Pulmonary artery endothelial cell (primary cell): ENCODE measurements at regions not wholly inside any gene's neighbourhood (a gene's known extent, or its start where the extent isn't known, plus 50 kb on each side); places are given as distances from the start of the nearest gene placed in this dataset.

Experiments
- DNase-seq: peaks from one replicate; pipeline ENCODE4 v3.0.0-alpha.2; 2011; ENCODE audit warnings: low read depth, low spot score

GRCh38 chr10:78295242-78295641 lies 261.6 kb downstream of the RPS24 start:
- DNase-seq = no peak

GRCh38 chr10:78296785-78297184 lies 263.1 kb downstream of the RPS24 start:
- DNase-seq = no peak

GRCh38 chr10:78297997-78298396 lies 264.3 kb downstream of the RPS24 start:
- DNase-seq = no peak

GRCh38 chr10:78298835-78299234 lies 265.2 kb downstream of the RPS24 start:
- DNase-seq = no peak

GRCh38 chr10:78299851-78300468 lies 266.3 kb downstream of the RPS24 start:
- no peak for DNase-seq

- DNase-seq = no peak
Measured at GRCh38 chr10:78300526-78300925, 266.9 kb downstream of the RPS24 start.

- DNase-seq = no peak
Measured at GRCh38 chr10:78301481-78301880, 267.8 kb downstream of the RPS24 start.

GRCh38 chr10:78301891-78302738 lies 268.5 kb downstream of the RPS24 start:
- DNase-seq = no peak

- no peak for DNase-seq
Measured at GRCh38 chr10:78302739-78302988, 269.0 kb downstream of the RPS24 start.

GRCh38 chr10:78302989-78303854 lies 269.6 kb downstream of the RPS24 start:
- peak; percentile 63 for DNase-seq

- no peak for DNase-seq
Measured at GRCh38 chr10:78304091-78305045, 270.7 kb downstream of the RPS24 start.

GRCh38 chr10:78305311-78305710 lies 271.6 kb downstream of the RPS24 start:
- no peak for DNase-seq

GRCh38 chr10:78306358-78306757 lies 272.7 kb downstream of the RPS24 start:
- DNase-seq = no peak

GRCh38 chr10:78307576-78307975 lies 273.9 kb downstream of the RPS24 start:
- DNase-seq = no peak

- no peak for DNase-seq
Measured at GRCh38 chr10:78309536-78310237, 276.0 kb downstream of the RPS24 start.

- DNase-seq = no peak
Measured at GRCh38 chr10:78310481-78311080, 276.9 kb downstream of the RPS24 start.

GRCh38 chr10:78312197-78313047 lies 278.8 kb downstream of the RPS24 start:
- DNase-seq = peak; percentile 73

- no peak for DNase-seq
Measured at GRCh38 chr10:78313048-78313381, 279.4 kb downstream of the RPS24 start.

GRCh38 chr10:78313636-78314035 lies 280.0 kb downstream of the RPS24 start:
- no peak for DNase-seq
